Neural cell (in vitro differentiated cells): ENCODE measurements at regions not wholly inside any gene's neighbourhood (a gene's known extent, or its start where the extent isn't known, plus 50 kb on each side); places are given as distances from the start of the nearest gene placed in this dataset.

Experiments used
- H2AFZ ChIP-seq: fragments of 200-600, 300-800 bp; sonication (generic), shearing (Covaris generic); 2 replicates; pipeline ENCODE4 v1.6.0; 2014; ENCODE audit warnings: low read depth, mild to moderate bottlenecking, antibody characterized with exemption, low read length, moderate library complexity
- H3F3A ChIP-seq: fragments of 200-600 bp; shearing (Covaris generic); 2 replicates; pipeline ENCODE4 v1.6.1; 2016; ENCODE audit warnings: mild to moderate bottlenecking, moderate library complexity, mixed read lengths, antibody characterized with exemption, low read length; ENCODE audit not compliant: insufficient read depth, poor library complexity, severe bottlenecking
- H3K27ac ChIP-seq: fragments of 200-600, 300-800 bp; sonication (generic), shearing (Covaris generic); 2 replicates; pipeline ENCODE4 v1.5.1; 2014; ENCODE audit warnings: mild to moderate bottlenecking, low read length, moderate library complexity
- H3K27me3 ChIP-seq: fragments of 300-800, 200-600 bp; sonication (generic), shearing (Covaris generic); 2 replicates; pipeline ENCODE4 v1.6.0; 2014; ENCODE audit warnings: mild to moderate bottlenecking, low read depth, low read length, moderate library complexity; ENCODE audit not compliant: insufficient read depth
- H3K36me3 ChIP-seq: fragments of 300-800, 200-600 bp; sonication (generic), shearing (Covaris generic); 2 replicates; pipeline ENCODE4 v1.5.1; 2014; ENCODE audit warnings: mild to moderate bottlenecking, antibody characterized with exemption, low read length, moderate library complexity; ENCODE audit not compliant: insufficient read depth
- H3K4me2 ChIP-seq: fragments of 300-800, 200-600 bp; sonication (generic), shearing (Covaris generic); 2 replicates; pipeline ENCODE4 v1.6.0; 2014; ENCODE audit warnings: mild to moderate bottlenecking, low read length
- H3K4me3 ChIP-seq: fragments of 300-800, 200-600 bp; sonication (generic), shearing (Covaris generic); 2 replicates; pipeline ENCODE4 v1.5.1; 2014; ENCODE audit warnings: mild to moderate bottlenecking, low read length, moderate library complexity
- H3K79me2 ChIP-seq: fragments of 200-600 bp; shearing (Covaris generic); replicated peaks from 2 replicates; pipeline ENCODE4 v1.6.0; 2014; ENCODE audit warnings: mild to moderate bottlenecking, low read length, moderate library complexity; ENCODE audit not compliant: insufficient read depth
- H3K9ac ChIP-seq: fragments of 300-800, 200-600 bp; sonication (generic), shearing (Covaris generic); 2 replicates; pipeline ENCODE4 v1.6.1; 2016; ENCODE audit warnings: mild to moderate bottlenecking, low read length, mixed read lengths
- H3K9me2 ChIP-seq: fragments of 200-600 bp; shearing (Covaris generic); 2 replicates; pipeline ENCODE4 v1.6.1; 2016; ENCODE audit warnings: mild to moderate bottlenecking, low read length, mixed read lengths; ENCODE audit not compliant: insufficient read depth
- H3K9me3 ChIP-seq: fragments of 200-600, 300-800 bp; sonication (generic), shearing (Covaris generic); 2 replicates; pipeline ENCODE4 v1.6.1; 2016; ENCODE audit warnings: mild to moderate bottlenecking, mixed run types, low read length, moderate library complexity, mixed read lengths
- H4K20me1 ChIP-seq: fragments of 200-600 bp; shearing (Covaris generic); 2 replicates; pipeline ENCODE4 v1.6.1; 2016; ENCODE audit warnings: mild to moderate bottlenecking, mixed run types; ENCODE audit not compliant: insufficient read depth
- CTCF ChIP-seq: fragments of 450-650 bp; IDR thresholded peaks from 2 replicates; pipeline ENCODE4 v1.5.1; 2014; ENCODE audit warnings: antibody characterized with exemption, mild to moderate bottlenecking, moderate library complexity; ENCODE audit not compliant: poor library complexity, severe bottlenecking
- EP300 ChIP-seq: fragments of 450-650 bp; conservative IDR thresholded peaks from 2 replicates; pipeline ENCODE4 v1.6.1; 2014; ENCODE audit warnings: antibody characterized with exemption, mild to moderate bottlenecking, moderate library complexity; ENCODE audit not compliant: poor library complexity, severe bottlenecking
- EZH2 ChIP-seq: fragments of 200-600, 300-800 bp; shearing (Covaris generic), sonication (generic); IDR thresholded peaks from 2 replicates; pipeline ENCODE4 v1.6.1; 2014; ENCODE audit warnings: antibody characterized with exemption, low read length, borderline replicate concordance, mild to moderate bottlenecking; ENCODE audit not compliant: insufficient read depth, poor library complexity, severe bottlenecking
- MXI1 ChIP-seq: fragments of 450-650 bp; conservative IDR thresholded peaks from 2 replicates; pipeline ENCODE4 v1.6.1; 2014; ENCODE audit warnings: antibody characterized with exemption, mild to moderate bottlenecking; ENCODE audit not compliant: poor library complexity, severe bottlenecking
- POLR2AphosphoS5 ChIP-seq: IDR thresholded peaks from 2 replicates; pipeline ENCODE4 v1.6.1; 2012
- RAD21 ChIP-seq: fragments of 450-650 bp; conservative IDR thresholded peaks from 2 replicates; pipeline ENCODE4 v1.6.1; 2014; ENCODE audit warnings: antibody characterized with exemption, mild to moderate bottlenecking, moderate library complexity
- REST ChIP-seq: IDR thresholded peaks from 2 replicates; pipeline ENCODE4 v1.6.1; 2012; ENCODE audit warnings: borderline replicate concordance
- SMC3 ChIP-seq: fragments of 450-650 bp; conservative IDR thresholded peaks from 2 replicates; pipeline ENCODE4 v1.6.1; 2014; ENCODE audit warnings: antibody characterized with exemption, mild to moderate bottlenecking, moderate library complexity; ENCODE audit not compliant: poor library complexity
- TAF1 ChIP-seq: IDR thresholded peaks from 2 replicates; pipeline ENCODE4 v1.6.1; 2012; ENCODE audit warnings: low read depth

GRCh38 chr2:175400975-175401374 is 219.5 kb upstream of the ATP5MC3 start:
- Histone ChIP-seq H3K27me3 (no peaks in the 10 kb centered on the region), H3K79me2 (no peaks in the 10 kb centered on the region), H3K9ac (no peak overlapping the region), H3K4me3 (no peak overlapping the region), H3K9me3 (no peaks in the 10 kb centered on the region), H3F3A (no peaks in the 10 kb centered on the region), H3K4me2 (no peak overlapping the region), H3K27ac (no peak overlapping the region), H3K36me3 (no peaks in the 10 kb centered on the region), H2AFZ (no peak overlapping the region), H3K9me2 (no peaks in the 10 kb centered on the region), H4K20me1 (no peaks in the 10 kb centered on the region)
- no peak for TF ChIP-seq CTCF
- TF ChIP-seq RAD21, result no peak
- TF ChIP-seq REST, result no peak
- TF ChIP-seq MXI1, result no peak
- no peak for TF ChIP-seq SMC3
- TF ChIP-seq EP300, result no peak
- TF ChIP-seq POLR2AphosphoS5, result no peak
- no peak for TF ChIP-seq TAF1
- TF ChIP-seq EZH2, result no peak

- no peak overlapping the region for H3K4me2 ChIP-seq
- H3K36me3 ChIP-seq, result no peaks in the 10 kb centered on the region
- no peaks in the 10 kb centered on the region for H3K9me2 ChIP-seq
- no peaks in the 10 kb centered on the region for H3K9me3 ChIP-seq
- H3K27ac ChIP-seq, result no peak overlapping the region
- no peaks in the 10 kb centered on the region for H3K79me2 ChIP-seq
- no peaks in the 10 kb centered on the region for H3K27me3 ChIP-seq
- no peaks in the 10 kb centered on the region for H3F3A ChIP-seq
- TF ChIP-seq TAF1, result no peak
- no peak for TF ChIP-seq RAD21
- no peak for TF ChIP-seq MXI1
- TF ChIP-seq SMC3, result no peak
- no peak for TF ChIP-seq POLR2AphosphoS5
- no peak for TF ChIP-seq REST
- TF ChIP-seq EP300, result no peak
- TF ChIP-seq EZH2, result no peak
- no peak for TF ChIP-seq CTCF
- H3K9ac ChIP-seq, result no peak overlapping the region
- H3K4me3 ChIP-seq, result no peak overlapping the region
- no peaks in the 10 kb centered on the region for H4K20me1 ChIP-seq
- no peak overlapping the region for H2AFZ ChIP-seq
Measured at GRCh38 chr2:175399326-175399725, 217.8 kb upstream of the ATP5MC3 start.
